Upper lobe of left lung (tissue), 6 donors: ENCODE measurements at regions not wholly inside any gene's neighbourhood (a gene's known extent, or its start where the extent isn't known, plus 50 kb on each side); places are given as distances from the start of the nearest gene placed in this dataset.
"Not testable (repeated sequence)": the region's sequence is repeated elsewhere in the genome, so short reads cannot be mapped to it uniquely, and the experiment has no call there.

Experiments
- ATAC-seq, 2 donors: fragments of 200-7000 bp; cut with Tn5 transposase; one replicate each; pipeline ENCODE4 v1.9.1; 2022; ENCODE audit warnings: mild to moderate bottlenecking in 2 of 2, moderate library complexity in 2 of 2; ENCODE audit not compliant: low FRiP score in 2 of 2
- DNase-seq, 2 donors: peaks; one replicate each; pipeline ENCODE4 v3.0.0-alpha.2; 2019 to 2020
- H3K27ac ChIP-seq, 4 donors: fragments of 200-600 bp; sonication (generic); one replicate each; pipeline ENCODE4 v1.5.1; 2016 to 2019
- H3K27me3 ChIP-seq, 4 donors: fragments of 200-600 bp; sonication (generic); one replicate each; pipeline ENCODE4 v1.5.1; 2017 to 2019
- H3K36me3 ChIP-seq, 4 donors: fragments of 200-600 bp; sonication (generic); one replicate each; pipeline ENCODE4 v1.5.1; 2016 to 2019
- H3K4me1 ChIP-seq, 4 donors: fragments of 200-600 bp; sonication (generic); one replicate each; pipeline ENCODE4 v1.5.1; 2018 to 2019
- H3K4me3 ChIP-seq, 4 donors: fragments of 200-600 bp; sonication (generic); one replicate each; pipeline ENCODE4 v1.5.1; 2017 to 2019; ENCODE audit warnings: mild to moderate bottlenecking in 2 of 4, moderate library complexity in 1 of 4
- H3K9me3 ChIP-seq, 4 donors: fragments of 200-600 bp; sonication (generic); one replicate each; pipeline ENCODE4 v1.5.1; 2018 to 2019
- EP300 ChIP-seq, 4 donors: sonication (generic); formaldehyde crosslinking; IDR thresholded peaks; one replicate each; pipeline ENCODE4 v1.5.1; 2017; ENCODE audit warnings: antibody characterized with exemption in 4 of 4, control low read depth in 2 of 4
- POLR2A ChIP-seq, 4 donors: fragments of 450-650 bp; IDR thresholded peaks; one replicate each; pipeline ENCODE4 v1.5.1; 2016 to 2017; ENCODE audit warnings: antibody characterized with exemption in 4 of 4, mild to moderate bottlenecking in 2 of 4
- POLR2AphosphoS5 ChIP-seq, 2 donors: sonication (generic); formaldehyde crosslinking; IDR thresholded peaks; one replicate each; pipeline ENCODE4 v1.5.1; 2017; ENCODE audit warnings: antibody characterized with exemption in 2 of 2
- WGBS, 2 donors: methylation state at CpG; one replicate each; pipeline ENCODE4 v1.1.5; 2017 to 2018; 5-methylcytosine and 5-hydroxymethylcytosine counted together
- TF ChIP-seq, protein P1 (sequence below), 6 experiments: fragments of 450-650 bp in 4 of 6; fragments of 200-600 bp in 2 of 6; sonication (generic) in 2 of 6; IDR thresholded peaks; one replicate each; pipeline ENCODE4 v1.5.1; 2016 to 2019; ENCODE audit warnings: antibody characterized with exemption in 6 of 6
- donor health status: DM: no; HTN: no; CAD: no; lungs with moderate emphysema.
- donor health status: DM: no; HTN: yes; CAD: no; lungs with severe emphysema.

DNA sequence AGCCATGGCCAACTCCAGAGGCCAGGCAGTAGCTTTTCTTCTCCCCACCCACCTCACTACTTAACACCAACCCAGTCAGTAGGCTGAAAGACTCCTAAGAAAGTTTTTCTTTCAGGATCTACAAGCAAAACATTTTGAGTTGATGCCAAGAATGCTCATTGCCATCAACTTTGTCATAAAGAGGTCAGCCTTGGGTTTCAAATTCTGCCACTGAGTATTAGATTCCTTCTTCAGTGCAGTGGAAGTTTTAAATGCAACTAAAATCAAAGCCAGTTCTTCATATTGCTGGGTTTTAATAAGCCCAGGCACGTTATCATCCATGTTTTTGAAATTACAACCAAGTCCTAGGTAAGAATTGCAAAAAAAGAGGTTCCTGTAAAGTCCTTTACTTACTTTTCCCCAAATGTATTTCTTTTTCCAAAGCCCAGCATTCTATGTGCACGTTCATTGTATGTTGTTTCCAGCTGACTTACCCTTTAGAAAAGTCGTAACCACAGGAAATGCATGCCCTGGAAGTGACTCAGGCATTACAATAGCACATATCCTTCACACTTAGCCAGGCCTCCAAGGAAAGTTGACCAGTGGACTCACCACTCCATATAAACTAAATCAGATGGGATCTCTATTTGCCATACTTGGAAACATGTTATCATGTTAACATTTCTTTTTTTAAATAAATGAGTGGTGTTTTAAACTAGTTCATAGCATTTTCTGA is 229.9 kb downstream of the SOX3 start:
- Histone ChIP-seq H3K4me1 (no peaks in the 10 kb centered on the region), H3K4me3 (no peak overlapping the region), H3K9me3 (peaks cover 0 to 3% (median 0%) of the 10 kb centered on the region in 4 donors), H3K27me3 (no peaks in the 10 kb centered on the region), H3K27ac (no peak overlapping the region), H3K36me3 (no peaks in the 10 kb centered on the region)
- no peak for ATAC-seq
- no peak for DNase-seq
- 27 to 30% methylated on average over 3 of the region's 3 CpGs for WGBS, 2 donors
- TF ChIP-seq POLR2AphosphoS5 (IDR thresholded peaks at IDR 0.05) (no peak), POLR2A (IDR thresholded peaks at IDR 0.05) (no peak), EP300 (IDR thresholded peaks at IDR 0.05) (no peak)
- TF ChIP-seq, protein P1, sequence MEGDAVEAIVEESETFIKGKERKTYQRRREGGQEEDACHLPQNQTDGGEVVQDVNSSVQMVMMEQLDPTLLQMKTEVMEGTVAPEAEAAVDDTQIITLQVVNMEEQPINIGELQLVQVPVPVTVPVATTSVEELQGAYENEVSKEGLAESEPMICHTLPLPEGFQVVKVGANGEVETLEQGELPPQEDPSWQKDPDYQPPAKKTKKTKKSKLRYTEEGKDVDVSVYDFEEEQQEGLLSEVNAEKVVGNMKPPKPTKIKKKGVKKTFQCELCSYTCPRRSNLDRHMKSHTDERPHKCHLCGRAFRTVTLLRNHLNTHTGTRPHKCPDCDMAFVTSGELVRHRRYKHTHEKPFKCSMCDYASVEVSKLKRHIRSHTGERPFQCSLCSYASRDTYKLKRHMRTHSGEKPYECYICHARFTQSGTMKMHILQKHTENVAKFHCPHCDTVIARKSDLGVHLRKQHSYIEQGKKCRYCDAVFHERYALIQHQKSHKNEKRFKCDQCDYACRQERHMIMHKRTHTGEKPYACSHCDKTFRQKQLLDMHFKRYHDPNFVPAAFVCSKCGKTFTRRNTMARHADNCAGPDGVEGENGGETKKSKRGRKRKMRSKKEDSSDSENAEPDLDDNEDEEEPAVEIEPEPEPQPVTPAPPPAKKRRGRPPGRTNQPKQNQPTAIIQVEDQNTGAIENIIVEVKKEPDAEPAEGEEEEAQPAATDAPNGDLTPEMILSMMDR (IDR thresholded peaks at IDR 0.05), result no peak

DNA sequence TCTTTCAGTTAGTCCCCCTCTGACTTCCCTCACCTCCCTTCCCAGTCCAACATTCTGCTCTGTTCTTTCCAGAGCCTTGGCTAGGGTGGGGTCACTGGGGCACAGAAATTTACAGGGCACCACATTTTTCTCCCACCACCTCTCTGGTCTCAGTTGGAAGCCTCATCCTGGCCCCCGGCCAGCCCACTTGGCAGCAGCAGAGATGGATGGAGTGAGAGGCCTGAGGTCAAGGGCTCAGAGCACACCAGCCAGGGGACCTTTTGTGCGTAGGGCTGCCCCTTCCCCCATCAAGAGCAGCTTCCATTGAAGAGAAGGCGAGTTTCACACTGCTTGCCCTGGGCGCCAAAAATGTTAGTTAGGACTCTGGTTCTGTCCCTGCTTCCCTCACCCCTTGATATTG is 230.9 kb downstream of the SOX3 start:
- Histone ChIP-seq H3K4me1 (no peaks in the 10 kb centered on the region), H3K9me3 (peaks cover 0 to 3% (median 0%) of the 10 kb centered on the region in 4 donors), H3K4me3 (no peak overlapping the region), H3K27ac (no peak overlapping the region), H3K27me3 (no peaks in the 10 kb centered on the region), H3K36me3 (no peaks in the 10 kb centered on the region)
- WGBS, 2 donors, result 25 to 44% methylated on average over 1 to 4 of the region's 4 CpGs
- peak in 1 of 2 donors; percentile 5 for DNase-seq
- TF ChIP-seq POLR2AphosphoS5 (IDR thresholded peaks at IDR 0.05) (no peak), POLR2A (IDR thresholded peaks at IDR 0.05) (no peak), EP300 (IDR thresholded peaks at IDR 0.05) (no peak)
- TF ChIP-seq, protein P1 (IDR thresholded peaks at IDR 0.05), result no peak
- no peak for ATAC-seq

DNA sequence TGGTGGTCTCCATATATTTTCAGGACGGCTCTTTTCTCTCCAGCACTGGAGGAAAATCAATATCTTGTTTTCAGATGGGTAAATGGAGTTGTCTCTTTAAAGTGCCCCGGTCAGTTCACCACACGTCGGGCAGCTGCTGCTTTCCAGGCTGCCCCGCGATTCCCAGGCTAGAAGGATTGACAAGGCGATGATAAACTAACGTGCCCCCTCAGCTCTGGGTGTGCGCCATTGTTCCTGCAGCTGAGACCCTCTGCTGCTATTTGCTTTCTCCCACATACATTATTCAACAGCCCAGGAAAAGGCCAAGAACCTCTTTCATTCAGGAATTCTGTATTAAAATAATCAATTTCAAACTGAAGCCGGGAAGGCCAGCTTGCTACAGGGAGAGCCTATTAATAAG is 254.5 kb downstream of the SOX3 start:
- DNase-seq (no peak), ATAC-seq (no peak)
- 42 to 52% methylated on average over 2 to 10 of the region's 10 CpGs for WGBS, 2 donors
- Histone ChIP-seq H3K27me3 (no peaks in the 10 kb centered on the region), H3K4me3 (no peak overlapping the region), H3K4me1 (no peaks in the 10 kb centered on the region), H3K36me3 (no peaks in the 10 kb centered on the region), H3K9me3 (no peaks in the 10 kb centered on the region), H3K27ac (no peak overlapping the region)
- TF ChIP-seq, protein P1 (IDR thresholded peaks at IDR 0.05), result no peak
- TF ChIP-seq POLR2A (IDR thresholded peaks at IDR 0.05) (no peak), POLR2AphosphoS5 (IDR thresholded peaks at IDR 0.05) (no peak), EP300 (IDR thresholded peaks at IDR 0.05) (no peak)

DNA sequence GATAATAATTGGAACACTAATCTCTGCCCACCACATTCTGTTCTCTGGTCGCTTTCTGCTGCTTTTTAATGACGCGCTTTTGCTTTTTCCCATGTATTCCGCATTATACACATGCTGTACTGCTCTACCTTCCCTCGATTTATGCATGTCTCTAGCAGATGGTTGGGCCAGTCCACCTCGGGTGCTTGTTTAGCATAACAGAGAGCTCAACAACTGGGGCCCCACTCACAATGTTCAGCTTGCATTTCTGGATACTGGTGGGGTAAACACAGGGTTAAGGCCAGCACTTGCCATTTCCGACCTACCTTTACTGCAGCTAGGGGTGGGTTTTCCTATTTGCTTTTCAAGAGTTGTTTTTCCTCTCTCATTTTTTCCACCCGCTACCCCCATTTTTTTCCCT is 255.8 kb downstream of the SOX3 start:
- no peak overlapping the region for H3K27ac ChIP-seq
- no peak for TF ChIP-seq EP300 (IDR thresholded peaks at IDR 0.05)
- TF ChIP-seq, protein P1 (IDR thresholded peaks at IDR 0.05), result no peak
- no peak for TF ChIP-seq POLR2A (IDR thresholded peaks at IDR 0.05)
- TF ChIP-seq POLR2AphosphoS5 (IDR thresholded peaks at IDR 0.05), result no peak
- H3K9me3 ChIP-seq, result no peaks in the 10 kb centered on the region
- DNase-seq (no peak), ATAC-seq (no peak)
- H3K27me3 ChIP-seq, result no peaks in the 10 kb centered on the region
- no peaks in the 10 kb centered on the region for H3K4me1 ChIP-seq
- no peaks in the 10 kb centered on the region for H3K36me3 ChIP-seq
- 59 to 61% methylated on average over 8 of the region's 8 CpGs for WGBS, 2 donors
- H3K4me3 ChIP-seq, result no peak overlapping the region

DNA sequence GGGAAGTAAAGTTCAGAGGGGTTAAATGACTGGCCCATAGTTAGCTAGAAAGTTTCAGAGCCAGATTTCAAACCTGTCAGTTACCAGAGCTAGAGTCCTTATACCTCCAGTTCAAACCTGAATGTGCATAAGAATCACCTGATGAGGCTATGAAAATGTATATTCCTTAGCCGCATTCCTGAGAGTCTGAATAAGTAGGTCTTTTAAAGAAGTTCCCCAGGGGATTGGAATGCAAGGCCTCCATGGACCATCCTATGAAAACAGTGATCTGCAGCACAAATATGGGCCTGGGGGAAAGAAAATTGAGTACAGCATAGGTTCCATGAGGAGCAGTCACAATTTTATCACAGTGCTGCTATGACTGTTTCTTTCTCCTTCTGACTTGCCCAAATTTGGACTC is 263.9 kb upstream of the CXorf66 start:
- ATAC-seq (no peak), DNase-seq (no peak)
- peaks cover 0 to 4% (median 0%) of the 10 kb centered on the region in 4 donors for H3K9me3 ChIP-seq
- H3K4me1 ChIP-seq, result no peaks in the 10 kb centered on the region
- 36 to 63% methylated on average over 1 of the region's 1 CpG for WGBS, 2 donors
- H3K27ac ChIP-seq, result no peak overlapping the region
- TF ChIP-seq, protein P1 (IDR thresholded peaks at IDR 0.05), result no peak
- no peak for TF ChIP-seq EP300 (IDR thresholded peaks at IDR 0.05)
- TF ChIP-seq POLR2A (IDR thresholded peaks at IDR 0.05), result no peak
- no peak for TF ChIP-seq POLR2AphosphoS5 (IDR thresholded peaks at IDR 0.05)
- no peaks in the 10 kb centered on the region for H3K36me3 ChIP-seq
- H3K27me3 ChIP-seq, result no peaks in the 10 kb centered on the region
- H3K4me3 ChIP-seq, result no peak overlapping the region

DNA sequence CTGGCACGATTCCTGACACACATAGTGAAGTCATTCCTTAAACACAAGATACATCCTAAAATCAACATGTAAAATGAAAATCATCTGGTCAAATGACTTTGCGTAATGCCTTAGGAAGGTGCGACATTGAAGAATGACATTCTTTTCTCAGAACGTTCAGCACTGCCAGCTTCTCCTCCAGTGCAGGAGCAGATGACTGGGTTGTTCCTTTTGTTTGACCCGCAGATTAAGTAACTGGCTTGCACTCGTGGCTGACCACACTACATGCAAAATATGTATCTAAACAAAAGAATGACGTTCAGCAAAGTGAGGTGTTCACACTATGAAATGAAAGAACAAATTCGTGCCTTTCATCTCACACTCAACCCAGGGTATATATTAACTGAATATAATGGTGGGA is 260.7 kb upstream of the CXorf66 start:
- H3K4me3 ChIP-seq, H3K36me3 ChIP-seq, ATAC-seq, H3K27ac ChIP-seq, H3K4me1 ChIP-seq, H3K9me3 ChIP-seq, DNase-seq, H3K27me3 ChIP-seq: not testable (repeated sequence)
- WGBS, 2 donors, result 47 to 56% methylated on average over 4 to 8 of the region's 8 CpGs

DNA sequence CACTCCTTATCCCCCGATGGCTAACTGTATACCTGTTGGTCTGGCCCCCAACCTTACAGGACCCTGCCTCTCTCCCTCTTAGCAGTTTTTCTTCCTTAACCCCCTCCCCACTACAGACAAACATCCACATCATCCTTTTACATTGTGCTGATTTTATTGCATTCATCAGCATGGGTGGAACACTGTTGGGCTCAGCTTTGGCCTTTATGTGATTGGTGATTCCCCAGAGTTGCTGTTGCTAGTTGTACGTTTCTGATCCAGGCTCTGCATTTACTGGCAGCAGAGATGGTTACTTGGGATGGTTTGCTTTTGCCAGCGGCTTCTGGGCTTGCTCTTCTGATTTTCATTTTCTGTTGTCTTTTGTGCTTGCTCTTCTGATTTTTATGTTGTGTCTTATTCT is 250.6 kb upstream of the CXorf66 start:
- ATAC-seq, H3K27me3 ChIP-seq, H3K4me3 ChIP-seq, DNase-seq, H3K4me1 ChIP-seq, H3K36me3 ChIP-seq, H3K27ac ChIP-seq, H3K9me3 ChIP-seq: not testable (repeated sequence)
- WGBS, 2 donors, result 61 to 76% methylated on average over 2 of the region's 3 CpGs
